Suppressor macrophage (primary cell): ENCODE measurements at regions not wholly inside any gene's neighbourhood (a gene's known extent, or its start where the extent isn't known, plus 50 kb on each side); places are given as distances from the start of the nearest gene placed in this dataset.
A peak's percentile ranks its signal among the peaks of the same experiment; 100 is the strongest.
"Not testable (repeated sequence)": the region's sequence is repeated elsewhere in the genome, so short reads cannot be mapped to it uniquely, and the experiment has no call there.

ENCODE experiments used
- DNase-seq, 4 experiments: peaks; one replicate each; pipeline ENCODE4 v3.0.0-alpha.2; 2020 to 2022

GRCh38 chr9:89943728-89944127 lies 338.9 kb downstream of the GADD45G start:
- no peak for DNase-seq

GRCh38 chr9:89945133-89945532 lies 340.3 kb downstream of the GADD45G start:
- DNase-seq = no peak

GRCh38 chr9:89946741-89947140 lies 341.9 kb downstream of the GADD45G start:
- DNase-seq = no peak

DNA sequence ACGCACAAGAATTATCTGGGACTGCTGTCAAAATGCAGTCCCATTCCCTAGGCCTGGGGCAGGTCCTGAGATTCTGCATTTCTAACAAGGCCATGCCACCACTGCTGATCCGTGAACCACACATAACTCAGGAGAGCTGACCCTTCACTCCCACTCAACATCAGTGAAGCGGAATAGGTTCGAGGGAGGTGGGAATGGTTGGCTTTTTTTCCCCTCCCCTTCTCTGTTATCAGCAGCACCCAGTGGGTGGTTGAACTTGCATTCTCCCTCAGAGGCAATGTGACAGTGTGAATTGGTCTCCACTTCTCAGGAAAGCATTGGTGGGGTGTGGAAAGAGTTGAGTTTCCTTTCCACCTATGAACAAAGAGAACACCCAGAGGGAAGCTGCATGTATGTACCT lies 344.3 kb downstream of the GADD45G start:
- DNase-seq = no peak

GRCh38 chr9:89951675-89952074 lies 346.9 kb downstream of the GADD45G start:
- no peak for DNase-seq

DNA sequence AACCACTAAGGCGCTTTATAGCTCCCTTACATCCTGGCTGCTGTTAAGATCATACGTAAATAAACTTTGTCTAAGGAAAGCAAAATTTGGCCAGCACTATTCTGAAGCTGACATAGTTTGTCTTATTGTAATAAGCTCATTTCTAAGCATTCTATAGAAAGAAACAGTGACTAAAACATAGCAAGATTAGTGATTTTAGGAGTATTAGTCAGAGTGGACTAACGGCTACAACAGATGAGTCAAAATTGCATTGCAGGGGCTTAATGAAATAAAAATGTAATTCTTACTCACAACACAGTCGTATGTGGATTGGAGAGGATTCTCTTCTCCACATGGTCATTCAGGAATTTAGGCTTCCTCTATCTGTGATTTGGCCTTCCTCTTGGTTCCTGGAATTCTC lies 347.6 kb downstream of the GADD45G start:
- no peak for DNase-seq

DNA sequence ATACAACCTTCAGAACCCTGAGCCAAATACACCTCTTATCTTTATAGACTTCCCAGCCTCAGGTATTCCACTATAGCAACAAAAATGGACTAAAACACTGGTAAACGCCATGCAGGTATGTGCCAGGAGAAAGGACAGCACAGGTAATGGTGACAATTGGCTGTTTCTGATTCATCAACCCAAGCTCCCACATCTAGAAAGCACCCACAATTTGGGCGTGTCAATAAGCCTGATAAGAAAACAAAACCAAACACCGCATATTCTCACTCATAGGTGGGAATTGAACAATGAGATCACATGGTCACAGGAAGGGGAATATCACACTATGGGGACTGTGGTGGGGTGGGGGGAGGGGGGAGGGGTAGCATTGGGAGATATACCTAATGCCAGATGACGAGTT lies 348.5 kb downstream of the GADD45G start:
- DNase-seq = not testable (repeated sequence)

GRCh38 chr9:89953824-89954615 lies 349.2 kb downstream of the GADD45G start:
- DNase-seq = peak in 2 of 4 experiments; percentile 12 to 26

DNA sequence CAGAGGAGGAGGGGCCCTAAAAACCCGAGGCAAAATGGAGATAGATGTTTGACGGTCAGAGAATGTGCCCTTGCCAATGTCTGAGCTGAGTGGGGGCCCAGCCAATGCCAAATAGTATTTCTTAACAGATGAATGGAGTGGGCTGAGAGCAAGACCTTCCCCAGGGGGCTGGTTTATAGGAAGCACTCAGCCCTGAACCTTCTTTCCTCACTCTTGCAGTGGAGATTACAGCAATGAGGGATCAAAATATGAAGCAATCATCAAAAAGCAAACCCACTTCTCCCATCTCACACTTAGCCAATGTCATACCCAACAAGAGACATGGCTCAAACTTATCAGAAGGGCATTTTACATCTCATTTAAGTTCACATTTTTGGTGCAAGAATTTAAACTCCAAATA lies 350.3 kb downstream of the GADD45G start:
- DNase-seq = peak; percentile 8 to 30 (median 19)

DNA sequence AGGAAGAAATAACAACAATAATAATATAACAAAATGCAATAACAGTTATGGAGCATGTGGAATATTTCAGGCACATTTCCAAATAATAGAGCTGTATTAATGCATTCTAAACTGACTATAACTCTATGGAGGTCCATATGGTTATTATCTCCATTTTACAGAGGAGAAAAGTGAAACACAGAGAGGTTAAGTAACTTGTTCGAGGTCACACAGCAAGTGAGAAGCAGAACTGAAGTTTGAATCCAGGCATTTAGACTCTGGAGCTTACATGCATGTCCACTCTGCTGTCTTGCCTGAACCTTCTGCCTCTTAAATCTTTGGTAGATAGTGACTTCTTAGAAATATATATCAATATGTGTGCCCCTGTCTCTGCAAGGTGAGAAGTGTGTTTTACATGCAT lies 350.8 kb downstream of the GADD45G start:
- no peak for DNase-seq

- no peak for DNase-seq
These were observed 351.5 kb downstream of the GADD45G start for GRCh38 chr9:89956331-89956730.

DNA sequence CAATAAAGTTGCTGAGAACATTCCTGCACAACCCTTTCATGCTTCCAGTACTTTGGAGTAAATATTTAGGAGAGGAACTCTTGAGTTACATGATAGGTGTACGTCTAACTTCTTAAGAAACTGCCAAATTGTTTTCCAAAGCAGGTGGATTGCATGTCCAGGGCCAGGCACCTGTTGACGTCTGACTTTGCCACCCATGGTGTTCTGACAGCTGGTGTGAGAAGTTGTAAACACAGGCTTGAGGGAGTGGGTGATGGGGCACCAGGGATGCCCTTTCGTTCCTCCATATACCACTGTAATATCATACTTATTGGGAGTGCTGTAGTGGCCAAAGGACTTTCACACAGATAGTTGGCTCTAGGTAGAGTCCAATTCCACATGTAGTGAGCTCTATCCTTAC lies 352.1 kb downstream of the GADD45G start:
- DNase-seq = no peak

DNA sequence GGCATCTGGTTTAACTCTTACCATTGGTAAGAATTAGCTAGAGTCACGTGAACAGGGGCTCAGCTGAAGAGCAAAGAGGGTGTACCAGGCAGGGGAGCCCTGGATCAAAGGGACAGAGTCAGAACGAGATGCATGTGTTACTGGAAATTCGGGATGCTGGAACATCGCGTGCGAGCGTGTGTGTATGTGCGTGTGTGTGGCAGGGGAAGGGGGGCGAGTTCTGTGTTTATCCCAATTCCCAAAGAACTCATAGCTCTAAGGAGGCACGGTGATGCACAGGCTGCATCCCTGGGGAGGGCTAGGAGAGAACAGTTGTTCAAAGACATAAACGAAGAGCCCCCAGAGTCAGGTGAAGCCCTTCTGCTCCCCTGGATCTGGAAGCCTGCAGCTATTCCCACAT lies 353.3 kb downstream of the GADD45G start:
- no peak for DNase-seq

DNA sequence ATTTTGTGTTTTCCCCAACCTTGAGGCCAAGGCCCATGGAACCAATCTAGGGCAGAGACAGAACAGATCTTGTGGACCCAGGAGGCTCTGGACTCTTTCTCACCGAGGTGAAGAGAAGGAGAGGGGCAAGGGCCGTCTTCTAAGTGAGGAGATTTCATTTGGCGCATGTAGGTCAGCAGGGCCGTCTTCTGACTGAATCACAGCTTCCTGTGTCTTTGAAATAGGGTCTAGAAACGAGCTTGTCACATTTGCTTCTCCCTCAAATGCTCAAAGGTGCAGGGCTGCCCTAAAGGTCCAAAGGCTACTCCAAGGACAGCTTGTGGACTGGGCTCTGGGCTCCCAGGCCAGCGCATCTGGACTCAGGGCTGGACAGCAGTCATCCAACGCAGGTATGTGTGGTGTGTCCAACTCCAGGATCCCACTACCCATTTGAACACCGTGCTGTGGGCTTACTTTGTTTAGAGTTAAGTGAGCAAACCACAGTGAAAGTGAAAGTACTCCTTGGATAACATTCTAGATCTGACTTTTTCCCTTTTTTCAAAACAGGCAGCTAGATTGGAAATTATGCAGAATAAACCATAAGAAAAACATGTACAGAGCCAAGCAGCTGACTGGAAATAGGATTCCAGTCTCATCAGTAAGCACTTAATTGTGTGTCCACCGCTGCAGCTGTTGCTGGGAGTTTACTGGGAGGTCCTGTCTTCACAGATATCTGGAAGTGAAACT lies 357.0 kb downstream of the GADD45G start:
- DNase-seq = peak; percentile 19 to 59 (median 41)

DNA sequence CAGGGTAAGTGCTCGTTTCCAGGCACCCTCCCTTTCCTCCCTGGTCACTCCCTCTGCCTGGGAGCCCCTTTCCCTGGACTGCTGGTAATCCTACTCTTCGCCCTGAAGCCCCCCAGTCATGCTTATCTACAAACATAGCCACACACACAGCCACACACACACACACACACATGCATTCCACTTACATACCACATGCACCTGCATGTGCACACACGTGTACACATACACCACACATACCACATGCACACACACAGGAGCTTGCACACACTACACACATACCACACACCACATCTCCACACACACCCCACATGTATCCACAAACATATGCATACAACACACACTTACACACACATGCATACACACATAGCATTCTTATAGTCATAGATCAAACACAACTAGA lies 358.5 kb downstream of the GADD45G start:
- DNase-seq = no peak

DNA sequence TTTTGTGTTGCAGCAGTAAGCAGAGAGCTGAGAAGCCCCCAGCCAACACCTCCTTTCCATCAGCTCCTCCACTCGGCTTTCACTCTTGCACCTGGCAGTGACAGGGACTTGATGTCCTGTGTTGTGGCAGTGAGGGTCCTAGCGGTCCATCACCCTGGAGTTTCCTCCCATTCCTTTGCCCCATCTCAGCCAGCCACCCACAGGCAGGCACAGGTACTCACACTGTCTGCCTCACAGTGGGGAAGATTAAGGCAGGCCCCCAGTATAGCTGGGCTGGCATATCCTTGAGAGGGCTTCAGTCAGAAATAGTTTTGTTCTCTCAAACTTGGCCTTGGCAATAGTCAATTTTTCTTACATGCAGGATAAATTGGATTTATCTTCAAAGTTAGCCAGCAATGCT lies 362.7 kb downstream of the GADD45G start:
- no peak for DNase-seq

DNA sequence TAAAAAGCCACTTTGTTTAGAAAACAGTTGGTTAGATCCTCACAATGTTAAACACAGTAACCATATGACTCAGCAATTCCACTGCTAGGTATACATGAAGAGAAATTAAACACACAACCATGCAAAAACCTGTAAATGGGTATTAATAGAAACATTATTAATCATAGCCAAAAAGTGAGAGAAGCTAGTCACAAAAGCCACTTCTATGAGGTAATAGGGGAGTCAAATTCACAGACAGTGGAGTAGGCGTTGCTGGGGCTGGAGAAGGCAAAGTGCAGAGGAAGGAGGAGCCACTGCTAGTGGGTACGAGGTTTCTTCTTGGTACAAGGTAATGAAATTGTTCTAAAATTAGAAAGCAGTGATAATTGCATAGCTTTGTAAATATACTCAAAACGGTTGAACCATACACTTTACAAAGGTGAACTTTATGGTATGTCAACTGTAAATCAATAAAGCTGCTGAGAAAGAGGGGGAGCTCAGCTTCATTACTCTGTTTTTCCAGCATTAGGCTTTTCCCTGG lies 364.4 kb downstream of the GADD45G start:
- DNase-seq = peak; percentile 31 to 77 (median 70)

- DNase-seq = peak in 3 of 4 experiments; percentile 51 to 57 (median 55)
These were observed 365.2 kb downstream of the GADD45G start for GRCh38 chr9:89969881-89970639.

GRCh38 chr9:89970701-89971100 lies 365.9 kb downstream of the GADD45G start:
- DNase-seq = no peak

DNA sequence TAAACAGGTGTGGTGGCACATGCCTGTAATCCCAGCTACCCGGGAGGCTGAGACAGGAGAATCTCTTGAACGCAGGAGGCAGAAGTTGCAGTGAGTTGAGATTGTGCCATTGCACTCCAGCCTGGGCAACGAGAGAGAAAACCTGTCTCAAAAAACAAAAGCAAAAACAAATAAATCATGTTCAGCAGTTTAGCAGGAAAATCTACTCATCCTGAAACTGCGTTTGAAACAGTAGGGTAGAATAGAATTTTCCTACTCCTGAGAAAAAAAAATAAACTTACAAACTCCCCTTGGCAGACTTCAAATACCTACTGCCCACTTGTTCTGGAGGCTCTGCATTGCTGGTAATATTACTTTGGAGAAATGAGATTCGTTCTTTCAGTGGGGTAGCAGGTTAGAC lies 367.7 kb downstream of the GADD45G start:
- DNase-seq = no peak

- peak in 2 of 4 experiments; percentile 40 to 47 for DNase-seq
These were observed 369.8 kb downstream of the GADD45G start for GRCh38 chr9:89974582-89974981.

DNA sequence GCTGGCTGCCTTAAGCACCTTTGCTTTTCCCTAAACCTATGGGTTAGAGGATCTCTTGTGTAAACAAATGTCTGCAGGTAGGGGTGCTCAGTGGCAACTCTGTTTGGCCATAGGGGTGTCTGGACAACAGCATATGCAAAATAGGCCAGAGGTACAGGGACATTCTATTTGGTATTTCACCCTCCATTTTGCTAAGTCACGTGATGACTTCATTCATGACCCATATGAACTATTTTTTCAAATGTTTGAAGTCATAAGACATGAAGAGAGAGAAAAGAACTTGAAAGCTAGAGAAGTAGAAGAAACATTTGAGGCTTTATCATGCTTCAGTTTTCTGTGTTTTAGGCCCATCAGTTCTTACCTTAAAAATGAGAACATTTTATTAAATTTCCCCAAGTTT lies 370.2 kb downstream of the GADD45G start:
- DNase-seq = no peak

DNA sequence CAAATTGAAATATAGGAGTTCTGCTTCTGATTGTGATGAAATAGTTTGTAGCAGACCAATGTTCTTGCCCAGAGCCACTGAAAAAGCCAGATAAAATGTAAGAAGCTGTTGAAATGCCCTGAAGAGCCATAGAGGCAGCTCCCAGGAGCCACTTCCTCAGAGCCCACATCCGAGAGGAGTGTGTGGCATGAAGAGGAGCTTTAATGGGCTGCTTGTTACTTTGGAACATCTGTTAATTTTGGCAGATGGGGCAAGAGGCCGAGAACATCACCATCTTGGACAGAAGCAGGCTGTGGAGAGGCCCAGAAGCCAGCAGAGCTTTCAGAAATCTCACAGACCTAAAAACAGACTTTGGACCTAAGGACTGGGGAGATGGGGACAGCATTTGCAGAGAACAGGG lies 370.8 kb downstream of the GADD45G start:
- peak in 1 of 4 experiments; percentile 25 for DNase-seq
